ENCODE measurements at regions not wholly inside any gene's neighbourhood (a gene's known extent, or its start where the extent isn't known, plus 50 kb on each side); places are given as distances from the start of the nearest gene placed in this dataset.

DNA sequence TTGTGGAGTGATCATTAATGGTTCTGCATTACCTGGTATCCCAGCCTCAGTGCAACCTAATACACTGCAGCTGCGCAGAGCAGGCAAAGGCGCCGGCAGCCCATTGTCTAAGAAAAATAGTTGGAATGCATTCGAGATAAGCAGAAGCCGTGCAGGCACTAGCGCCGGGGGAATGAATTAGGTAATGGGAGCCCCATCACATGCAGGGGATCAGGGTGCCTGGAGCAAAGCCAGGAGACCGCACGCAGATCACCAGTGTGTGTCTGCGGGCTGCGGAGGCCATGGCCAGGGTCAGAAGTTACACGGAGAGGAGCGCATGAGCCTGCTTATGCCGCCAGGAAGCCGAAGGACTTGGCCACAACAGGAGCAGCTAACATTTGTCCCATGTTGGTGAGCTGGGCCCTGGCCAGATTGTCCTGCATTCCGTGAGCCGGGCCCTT lies 156.8 kb downstream of the DLL1 start:
- no peaks in the 10 kb centered on the region for H3K9me3 ChIP-seq
- no peak overlapping the region for H3K4me3 ChIP-seq (ENCODE audit: low read depth in 1 of 2, low read length in 1 of 2)
- no peaks in the 10 kb centered on the region for H3K36me3 ChIP-seq
- no peak overlapping the region for H3K27ac ChIP-seq
- no peaks in the 10 kb centered on the region for H3K4me1 ChIP-seq (ENCODE audit: control insufficient read depth in 1 of 2, insufficient read depth in 1 of 2, low read depth in 1 of 2, low read length in 1 of 2)
- TF ChIP-seq, protein P1, sequence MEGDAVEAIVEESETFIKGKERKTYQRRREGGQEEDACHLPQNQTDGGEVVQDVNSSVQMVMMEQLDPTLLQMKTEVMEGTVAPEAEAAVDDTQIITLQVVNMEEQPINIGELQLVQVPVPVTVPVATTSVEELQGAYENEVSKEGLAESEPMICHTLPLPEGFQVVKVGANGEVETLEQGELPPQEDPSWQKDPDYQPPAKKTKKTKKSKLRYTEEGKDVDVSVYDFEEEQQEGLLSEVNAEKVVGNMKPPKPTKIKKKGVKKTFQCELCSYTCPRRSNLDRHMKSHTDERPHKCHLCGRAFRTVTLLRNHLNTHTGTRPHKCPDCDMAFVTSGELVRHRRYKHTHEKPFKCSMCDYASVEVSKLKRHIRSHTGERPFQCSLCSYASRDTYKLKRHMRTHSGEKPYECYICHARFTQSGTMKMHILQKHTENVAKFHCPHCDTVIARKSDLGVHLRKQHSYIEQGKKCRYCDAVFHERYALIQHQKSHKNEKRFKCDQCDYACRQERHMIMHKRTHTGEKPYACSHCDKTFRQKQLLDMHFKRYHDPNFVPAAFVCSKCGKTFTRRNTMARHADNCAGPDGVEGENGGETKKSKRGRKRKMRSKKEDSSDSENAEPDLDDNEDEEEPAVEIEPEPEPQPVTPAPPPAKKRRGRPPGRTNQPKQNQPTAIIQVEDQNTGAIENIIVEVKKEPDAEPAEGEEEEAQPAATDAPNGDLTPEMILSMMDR (IDR thresholded peaks at IDR 0.05): no peak
- peaks cover 5% of the 10 kb centered on the region for H3K27me3 ChIP-seq

DNA sequence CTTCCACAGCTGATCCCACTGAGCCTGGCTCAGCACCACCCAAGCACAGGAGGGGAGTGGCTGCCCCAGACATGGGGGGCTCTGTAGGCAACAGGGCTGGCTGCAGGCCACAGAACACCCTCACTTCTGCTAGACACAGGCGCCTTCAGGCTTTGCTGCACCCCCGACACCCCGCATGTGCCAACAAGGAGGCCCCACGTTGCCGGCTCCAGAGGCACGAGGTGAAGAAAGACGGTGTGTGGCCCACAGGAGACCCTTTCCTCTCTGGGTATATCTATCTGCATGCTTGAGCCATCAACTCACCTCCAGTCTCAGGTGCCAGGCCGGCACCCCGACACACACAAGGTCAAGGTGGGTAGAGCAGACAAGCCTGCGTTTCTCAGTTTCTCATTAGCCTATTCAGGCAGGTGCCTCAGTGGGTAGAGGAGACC lies 158.3 kb downstream of the DLL1 start:
- Histone ChIP-seq H3K36me3 (no peaks in the 10 kb centered on the region), H3K4me1 (ENCODE audit: control insufficient read depth in 1 of 2, insufficient read depth in 1 of 2, low read depth in 1 of 2, low read length in 1 of 2) (no peaks in the 10 kb centered on the region), H3K27me3 (peaks cover 5% of the 10 kb centered on the region), H3K4me3 (ENCODE audit: low read depth in 1 of 2, low read length in 1 of 2) (no peak overlapping the region), H3K9me3 (no peaks in the 10 kb centered on the region), H3K27ac (no peak overlapping the region)
- TF ChIP-seq, protein P1 (IDR thresholded peaks at IDR 0.05): no peak

DNA sequence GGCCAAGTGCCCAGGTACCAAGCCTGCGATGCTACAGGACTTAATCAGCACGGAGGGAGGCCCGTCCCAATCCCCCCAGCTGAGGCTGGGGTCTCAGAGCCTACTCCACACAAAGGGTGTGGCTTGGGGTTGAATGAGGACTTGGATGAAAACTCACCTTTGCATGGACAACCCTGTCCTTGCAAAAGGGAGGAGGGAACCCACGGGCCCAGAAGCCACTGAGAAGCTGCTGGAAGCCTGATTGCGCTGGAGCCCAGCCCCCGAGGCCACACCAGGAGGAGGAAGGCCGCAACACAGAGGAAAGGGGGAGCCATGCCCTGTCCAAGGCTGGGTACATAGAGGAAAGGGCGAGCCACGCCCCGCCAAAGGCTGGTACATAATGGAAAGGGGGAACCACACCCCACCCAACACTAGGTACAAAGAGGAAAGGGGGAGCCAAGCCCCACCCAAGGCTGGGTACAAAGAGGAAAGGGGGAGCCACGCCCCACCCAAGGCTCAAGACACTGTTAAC lies 158.8 kb downstream of the DLL1 start:
- TF ChIP-seq, protein P1 (IDR thresholded peaks at IDR 0.05): no peak
- H3K27ac ChIP-seq: no peak overlapping the region
- peaks cover 5% of the 10 kb centered on the region for H3K27me3 ChIP-seq
- no peaks in the 10 kb centered on the region for H3K36me3 ChIP-seq
- no peaks in the 10 kb centered on the region for H3K4me1 ChIP-seq (ENCODE audit: control insufficient read depth in 1 of 2, insufficient read depth in 1 of 2, low read depth in 1 of 2, low read length in 1 of 2)
- no peaks in the 10 kb centered on the region for H3K9me3 ChIP-seq
- no peak overlapping the region for H3K4me3 ChIP-seq (ENCODE audit: low read depth in 1 of 2, low read length in 1 of 2)

DNA sequence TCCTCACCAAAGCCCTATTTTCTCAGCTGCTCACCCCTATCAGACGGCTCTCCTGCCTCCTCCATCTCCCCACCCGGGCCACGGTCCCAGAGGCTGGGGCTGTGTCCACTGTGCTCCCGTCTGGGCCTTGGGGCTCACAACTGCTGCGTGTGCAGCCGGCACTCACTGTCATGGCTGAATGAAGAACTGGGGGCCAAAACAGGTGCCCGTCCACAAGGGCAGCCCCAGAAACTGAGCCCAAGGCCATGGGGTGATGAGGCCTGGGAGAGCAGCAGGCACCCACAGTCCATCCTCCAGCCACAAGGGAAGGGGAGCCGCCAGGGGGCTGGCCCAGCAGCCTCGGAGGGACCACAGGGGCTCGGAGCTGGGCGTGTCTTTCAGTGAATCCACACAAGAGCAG lies 159.5 kb downstream of the DLL1 start:
- no peaks in the 10 kb centered on the region for H3K36me3 ChIP-seq
- H3K4me3 ChIP-seq (ENCODE audit: low read depth in 1 of 2, low read length in 1 of 2): no peak overlapping the region
- H3K27ac ChIP-seq: no peak overlapping the region
- peaks cover 3% of the 10 kb centered on the region for H3K27me3 ChIP-seq
- TF ChIP-seq, protein P1 (IDR thresholded peaks at IDR 0.05): no peak
- H3K9me3 ChIP-seq: no peaks in the 10 kb centered on the region
- H3K4me1 ChIP-seq (ENCODE audit: control insufficient read depth in 1 of 2, insufficient read depth in 1 of 2, low read depth in 1 of 2, low read length in 1 of 2): no peaks in the 10 kb centered on the region

DNA sequence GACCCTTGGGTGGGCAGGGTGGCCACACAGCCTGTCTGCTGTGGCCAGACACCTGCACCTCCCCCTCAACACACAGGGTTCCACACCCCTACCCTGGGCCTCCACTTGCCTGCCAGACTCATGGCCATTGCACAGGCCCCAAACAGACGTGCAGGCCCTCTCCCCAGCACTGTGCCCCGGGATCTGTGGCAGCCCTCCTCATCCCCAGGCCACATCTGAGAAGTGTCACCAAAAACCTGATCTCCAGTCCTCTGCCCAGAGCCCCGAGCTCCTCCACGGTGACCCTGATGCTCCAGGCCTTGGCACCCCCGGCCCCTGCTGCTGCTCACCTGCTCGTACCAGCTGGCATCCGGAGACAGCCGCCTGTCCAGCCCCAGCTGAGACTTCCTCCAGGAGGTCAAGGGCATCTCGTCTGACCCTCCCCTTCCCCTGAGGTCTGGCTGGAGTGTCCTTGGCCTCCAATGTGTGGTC lies 160.1 kb downstream of the DLL1 start:
- Histone ChIP-seq H3K27ac (no peak overlapping the region), H3K27me3 (no peaks in the 10 kb centered on the region), H3K36me3 (no peaks in the 10 kb centered on the region), H3K4me3 (ENCODE audit: low read depth in 1 of 2, low read length in 1 of 2) (no peak overlapping the region), H3K4me1 (ENCODE audit: control insufficient read depth in 1 of 2, insufficient read depth in 1 of 2, low read depth in 1 of 2, low read length in 1 of 2) (no peaks in the 10 kb centered on the region), H3K9me3 (no peaks in the 10 kb centered on the region)
- TF ChIP-seq, protein P1 (IDR thresholded peaks at IDR 0.05): no peak
